CMK (cell line): ENCODE measurements at regions not wholly inside any gene's neighbourhood (a gene's known extent, or its start where the extent isn't known, plus 50 kb on each side); places are given as distances from the start of the nearest gene placed in this dataset.

ENCODE experiments used
- DNase-seq: peaks from one replicate; pipeline ENCODE4 v3.0.0-alpha.2; 2010; ENCODE audit warnings: low read depth

DNA sequence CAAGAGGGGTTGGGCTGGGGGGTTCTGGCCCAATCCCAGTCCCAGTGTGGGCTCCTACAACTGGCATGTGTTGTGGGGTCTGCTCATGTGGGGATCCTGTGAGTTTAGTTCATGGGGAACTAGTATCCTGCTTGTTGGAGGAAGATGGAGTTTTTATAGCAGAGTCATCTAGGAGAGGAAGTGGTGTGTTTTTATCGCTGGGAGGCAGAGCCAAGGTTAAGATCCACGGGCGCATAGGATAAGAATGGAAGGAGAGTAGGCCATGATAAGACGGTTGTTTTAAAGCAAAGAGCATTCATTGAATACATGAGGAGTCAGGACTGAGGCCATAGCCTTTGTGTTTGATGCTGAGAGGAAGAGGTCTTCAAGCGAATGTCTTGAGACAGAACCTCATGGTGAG is 211.6 kb upstream of the COBL start:
- no peak for DNase-seq

DNA sequence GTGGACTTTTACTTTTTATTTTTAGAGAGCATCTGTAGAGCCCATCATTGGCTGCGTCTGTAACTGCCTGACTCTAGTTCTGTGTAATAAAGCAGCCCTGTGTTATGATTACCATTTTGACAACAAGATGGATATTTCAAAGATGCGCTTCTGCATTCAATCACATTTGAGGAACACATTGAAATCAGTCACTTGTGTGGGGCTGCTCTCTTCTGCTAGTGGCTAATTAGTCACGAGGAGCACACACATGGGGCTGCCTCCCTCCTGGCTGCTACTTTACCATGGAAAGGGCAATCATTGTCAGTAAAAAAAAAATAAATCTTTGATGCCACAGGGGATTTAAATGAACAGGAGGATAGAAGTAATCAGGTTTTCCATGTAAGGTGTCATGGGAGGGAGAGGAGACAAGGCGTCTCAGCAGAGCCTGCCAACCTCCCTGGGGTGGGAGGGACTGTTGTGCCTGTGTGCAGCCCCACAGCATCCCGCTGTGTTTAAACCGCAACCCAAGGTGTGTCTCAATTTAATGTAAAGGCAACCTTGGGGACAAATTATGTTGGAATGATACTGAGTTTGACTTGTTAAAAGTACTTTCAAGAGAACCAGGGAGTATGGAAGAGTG is 205.2 kb upstream of the COBL start:
- no peak for DNase-seq

DNA sequence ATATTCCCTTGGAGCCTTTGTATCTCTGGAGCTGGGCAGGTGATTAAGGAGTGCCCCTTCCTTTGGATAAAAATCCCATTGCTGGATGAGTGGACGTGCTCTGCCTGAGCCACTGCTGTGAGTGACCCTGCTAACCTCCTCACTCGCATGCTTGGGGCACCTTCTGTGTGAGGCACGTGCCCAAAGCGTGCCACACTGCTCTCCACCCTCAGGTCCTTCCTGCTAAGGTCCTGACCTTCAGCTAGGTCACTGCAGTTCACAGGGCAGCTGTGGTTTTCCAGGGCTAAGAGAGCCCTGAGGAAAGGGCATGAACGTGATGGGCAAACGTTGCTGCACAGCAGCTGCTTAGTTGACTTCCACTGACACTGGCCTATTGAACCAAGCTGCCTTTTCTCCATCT is 204.4 kb upstream of the COBL start:
- no peak for DNase-seq

DNA sequence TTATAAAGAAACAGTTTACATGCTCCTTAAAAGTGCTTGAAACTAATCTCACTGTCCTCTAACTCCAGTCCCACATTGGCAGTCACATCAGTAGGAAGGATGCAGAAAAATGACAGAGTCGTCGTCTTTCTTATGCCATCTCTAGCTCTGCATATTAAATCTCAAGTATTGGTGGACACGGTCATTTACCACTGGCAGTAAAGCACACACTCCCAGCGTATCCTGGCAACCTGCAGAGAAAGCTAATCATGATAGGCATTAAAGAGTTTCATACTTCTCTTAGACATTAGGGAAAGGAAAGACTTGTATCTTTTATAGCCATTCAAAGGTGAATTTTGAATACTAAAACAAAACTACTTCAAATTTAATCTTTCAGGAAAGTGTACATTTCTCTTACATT is 202.0 kb upstream of the COBL start:
- no peak for DNase-seq

DNA sequence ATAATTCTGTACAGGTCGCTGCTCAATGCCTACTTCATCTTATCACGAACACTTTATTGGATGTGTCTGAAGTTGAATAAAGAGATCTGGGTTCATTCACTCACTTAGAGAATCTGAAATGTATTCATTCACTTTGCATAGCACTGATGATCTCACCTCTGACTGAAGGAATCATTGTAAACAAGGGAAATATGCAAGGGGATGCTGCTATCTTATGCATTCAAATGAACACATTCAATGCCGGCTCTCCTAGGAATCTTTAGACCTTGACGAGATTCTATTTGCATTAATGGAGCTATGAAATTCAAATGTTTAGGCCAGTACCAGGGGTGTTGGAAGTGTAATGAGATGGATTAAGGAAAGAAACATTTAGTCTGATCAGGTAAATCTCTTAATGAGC is 200.6 kb upstream of the COBL start:
- no peak for DNase-seq

DNA sequence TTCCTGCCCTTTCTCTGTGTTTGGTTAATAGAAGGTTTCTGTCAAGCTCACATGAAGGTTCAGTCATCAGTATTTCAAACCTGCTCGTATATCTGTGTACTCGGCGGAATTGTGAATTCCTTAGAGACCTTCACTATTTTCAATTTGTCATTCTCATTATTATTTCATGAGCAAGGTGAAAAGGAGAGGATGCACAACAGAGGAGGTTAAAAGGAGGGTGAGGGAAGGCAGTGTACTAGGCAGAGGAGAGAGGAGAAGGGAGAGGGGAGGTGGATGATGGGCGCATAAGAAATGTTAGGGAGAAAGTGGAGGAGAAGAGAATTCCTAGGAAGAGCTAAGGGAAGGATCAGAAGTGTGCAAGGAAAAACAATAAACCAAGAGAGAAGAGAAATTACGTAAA is 185.0 kb upstream of the COBL start:
- DNase-seq = no peak

DNA sequence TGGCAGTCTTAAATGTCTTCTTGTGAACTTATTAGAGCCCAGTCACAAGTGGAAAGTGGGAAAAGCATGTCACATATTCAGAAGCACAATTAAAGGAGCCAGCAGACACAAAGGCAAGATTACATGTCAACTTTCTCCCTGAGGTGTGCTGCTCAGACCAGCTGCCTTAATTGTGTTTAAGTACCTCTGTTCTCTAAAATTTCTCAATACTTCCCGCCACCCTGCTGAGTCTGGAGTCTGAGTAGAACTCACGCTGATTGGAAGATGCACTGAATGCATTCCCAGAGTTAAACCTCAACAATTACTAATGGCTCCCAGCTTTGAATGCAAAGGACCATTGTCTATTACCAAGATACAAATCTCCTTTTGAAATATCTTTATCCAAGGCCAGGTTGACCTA is 166.4 kb upstream of the COBL start:
- no peak for DNase-seq

DNA sequence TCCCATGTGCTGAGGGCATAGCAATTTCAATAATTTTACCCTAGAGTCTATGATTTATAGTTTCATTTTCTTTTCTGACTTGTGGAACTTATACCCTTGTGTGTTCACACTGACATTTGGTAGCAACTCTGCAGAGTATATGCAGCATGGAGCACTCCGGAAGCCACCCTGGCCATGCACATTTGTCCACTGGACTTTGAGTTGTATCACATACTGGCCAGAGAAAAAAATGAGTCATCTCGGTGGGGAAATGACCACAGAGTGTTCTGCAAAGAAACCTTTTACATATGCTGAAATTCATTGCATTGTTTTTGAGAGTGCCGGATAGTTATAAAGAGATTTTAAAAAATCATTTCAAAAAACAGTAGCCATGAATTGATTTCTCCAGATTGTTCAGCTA is 164.8 kb upstream of the COBL start:
- no peak for DNase-seq

DNA sequence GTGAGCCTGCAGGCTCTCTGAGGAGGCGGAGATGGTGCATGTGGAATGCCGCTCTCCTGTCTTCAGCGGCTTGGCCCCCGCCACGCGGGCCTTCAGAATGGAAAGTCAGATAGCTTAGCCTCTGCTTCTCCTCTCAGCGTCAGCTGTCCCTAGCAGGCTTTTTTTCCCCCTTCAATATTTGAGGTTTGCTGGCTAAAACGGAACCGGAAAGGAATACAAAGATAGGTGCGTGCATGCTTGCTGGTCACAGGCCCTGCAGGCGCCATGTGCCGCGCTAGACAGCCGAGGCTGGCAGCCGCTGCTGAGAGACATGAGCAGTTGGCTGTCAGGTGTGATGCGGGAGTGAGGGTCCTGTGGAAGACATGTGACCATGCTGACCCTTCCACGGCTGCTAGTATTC is 161.2 kb upstream of the COBL start:
- no peak for DNase-seq

DNA sequence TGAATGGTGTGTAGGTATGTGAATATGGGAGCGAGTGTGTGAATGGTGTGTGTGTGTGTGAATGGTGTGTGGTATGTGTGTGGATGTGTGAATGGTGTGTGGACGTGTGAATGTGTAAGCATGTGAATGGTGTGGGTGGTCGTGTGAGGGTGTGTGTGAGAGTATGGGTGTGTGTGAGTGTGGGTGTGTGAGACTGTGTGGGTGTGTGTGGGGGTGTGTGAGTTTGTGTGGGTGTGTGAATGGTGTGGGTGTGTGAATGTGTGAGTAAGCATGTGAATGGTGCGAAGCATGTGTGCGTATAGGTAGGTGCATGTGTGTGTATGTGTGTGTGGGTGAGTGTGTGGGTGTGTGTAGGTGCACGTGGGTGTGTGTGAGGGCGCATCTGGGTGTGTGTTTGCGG is 160.7 kb upstream of the COBL start:
- no peak for DNase-seq

DNA sequence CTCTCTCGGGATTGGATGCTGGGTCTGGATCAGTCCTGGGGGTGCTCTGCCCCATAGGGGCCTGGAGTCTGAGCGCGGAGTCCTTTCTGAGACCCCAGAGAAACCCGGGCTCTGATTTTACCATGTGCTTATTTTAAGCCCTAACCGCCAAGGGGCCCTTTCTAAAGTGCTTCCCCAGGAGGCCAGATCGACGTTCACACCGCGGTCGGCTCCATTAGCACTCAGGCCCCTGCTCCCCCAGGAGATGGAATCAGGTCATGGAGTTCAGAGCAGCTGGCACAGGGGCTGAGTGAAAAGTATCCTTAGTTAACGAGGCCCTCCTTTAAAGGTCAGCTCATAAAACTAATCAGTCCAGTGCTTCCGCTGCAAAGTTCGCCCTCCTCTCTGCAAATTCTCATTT is 159.4 kb upstream of the COBL start:
- no peak for DNase-seq

DNA sequence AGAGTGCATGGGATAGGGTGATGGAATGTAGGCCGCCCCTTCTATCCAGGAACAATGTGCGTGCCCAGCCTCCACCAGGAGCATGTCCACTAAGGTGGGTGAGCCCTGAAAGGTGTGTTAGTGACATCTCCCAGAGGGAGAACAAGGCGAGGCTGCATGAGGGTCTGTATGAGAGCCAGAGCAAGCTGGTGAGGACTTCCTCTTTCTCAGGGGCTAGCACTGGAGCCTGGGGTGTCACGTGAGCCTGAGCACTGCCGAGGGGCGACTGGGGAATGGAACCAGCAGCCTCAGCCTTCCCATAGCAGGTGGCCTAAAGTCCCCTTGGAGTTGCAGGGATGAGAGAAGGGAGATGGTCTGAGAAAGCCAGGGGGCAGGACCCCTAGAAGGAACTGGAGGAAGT is 156.3 kb upstream of the COBL start:
- DNase-seq = no peak

DNA sequence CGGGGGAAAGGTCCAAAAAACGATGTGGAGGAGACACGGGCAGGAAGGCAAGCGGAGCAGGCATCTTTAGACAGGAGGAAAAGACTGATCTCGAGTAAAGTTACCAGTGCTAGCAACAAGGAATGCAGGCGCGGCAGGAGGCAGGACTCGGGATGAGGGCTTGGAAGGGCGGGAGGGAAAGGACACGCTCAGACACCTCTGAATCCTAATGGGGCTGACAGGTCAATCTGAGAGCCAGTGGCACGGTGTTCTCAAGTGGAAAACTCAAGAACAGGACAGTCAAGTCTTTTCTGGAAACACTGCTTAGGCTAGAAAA is 155.3 kb upstream of the COBL start:
- DNase-seq = no peak

DNA sequence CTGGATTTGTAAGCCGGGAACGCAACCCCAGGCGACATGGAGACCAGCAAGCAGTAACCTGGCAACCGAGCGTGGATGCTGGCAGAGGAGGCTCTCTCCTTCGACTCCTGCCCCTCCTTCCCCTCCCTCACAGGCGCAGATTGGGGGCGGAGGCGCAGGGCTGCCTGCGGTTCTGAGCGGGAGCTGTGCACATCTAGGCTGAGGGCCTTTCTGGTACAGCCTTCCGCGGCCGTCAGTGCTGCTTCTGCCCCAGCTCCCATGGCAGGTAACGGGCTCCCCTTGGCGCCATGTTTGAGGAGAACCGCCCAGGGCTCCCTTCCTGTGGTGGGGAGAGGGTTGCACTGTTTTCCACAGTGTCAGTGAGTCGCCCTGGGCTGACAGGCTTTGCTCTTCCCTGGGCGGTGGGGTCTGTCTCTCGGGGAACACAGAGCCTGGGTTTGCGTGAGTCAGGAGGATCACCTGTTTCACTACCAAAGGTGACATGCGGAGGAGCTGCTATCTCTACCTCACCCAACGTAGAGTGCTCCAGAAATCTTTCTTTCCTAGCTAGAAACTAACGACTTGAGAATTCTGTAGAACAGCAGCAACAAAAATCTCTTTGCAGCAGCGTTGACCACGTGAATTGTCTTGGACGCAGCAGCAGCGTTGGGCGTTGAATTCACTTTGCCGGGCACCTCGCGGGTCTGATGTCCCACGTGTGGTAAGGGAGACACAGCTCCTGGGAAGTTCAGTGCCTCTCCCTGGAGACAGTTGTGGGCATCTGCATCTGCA is 154.8 kb upstream of the COBL start:
- DNase-seq = no peak

DNA sequence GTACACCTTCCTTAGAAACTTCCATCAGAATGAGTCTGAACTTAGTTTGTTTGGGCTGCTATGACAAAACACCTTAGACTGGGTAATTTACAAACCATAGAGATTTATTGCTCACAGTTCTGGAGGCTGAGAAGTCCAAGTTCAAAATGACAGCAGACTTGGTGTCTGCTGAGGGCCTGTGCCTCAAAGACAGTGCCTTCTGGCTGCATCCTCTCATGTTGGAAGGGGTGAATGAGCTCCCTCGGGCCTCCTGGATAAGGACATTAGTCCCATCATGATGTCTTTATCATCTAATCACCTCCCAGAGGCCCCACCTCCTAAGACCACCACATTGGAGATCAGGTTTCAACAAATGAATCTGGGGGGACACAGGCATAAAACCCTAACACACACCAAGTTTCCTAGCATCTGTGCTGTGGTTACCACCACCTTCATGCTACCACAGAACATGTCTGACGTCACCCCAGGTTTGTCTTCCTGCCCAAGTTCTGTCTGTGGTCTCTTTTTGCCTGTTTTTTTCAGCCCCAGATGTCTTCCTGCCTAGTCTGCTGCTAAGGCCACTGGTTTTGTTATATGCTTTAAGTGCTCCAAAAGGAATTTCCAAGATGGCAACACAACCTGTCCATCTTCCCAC is 150.9 kb upstream of the COBL start:
- DNase-seq = no peak

DNA sequence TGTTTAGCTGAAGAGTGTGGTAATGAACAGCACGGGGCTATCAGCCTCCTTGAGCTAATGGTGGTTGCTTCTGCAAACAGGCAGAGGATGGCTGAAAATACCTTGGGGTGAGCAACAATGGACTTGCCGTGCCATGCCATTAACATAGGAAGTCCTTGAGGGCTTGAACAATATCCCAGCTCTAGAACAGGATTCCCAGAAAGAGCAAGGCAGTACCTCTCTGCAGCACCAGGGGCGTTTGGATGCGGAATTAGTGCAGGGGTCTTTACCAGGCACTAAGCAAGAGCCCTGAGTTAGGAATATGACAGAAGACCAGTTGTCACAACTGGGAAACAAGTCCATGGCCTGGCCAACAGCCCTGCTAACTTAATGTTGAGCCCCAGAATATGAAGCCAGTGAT is 143.2 kb upstream of the COBL start:
- no peak for DNase-seq

DNA sequence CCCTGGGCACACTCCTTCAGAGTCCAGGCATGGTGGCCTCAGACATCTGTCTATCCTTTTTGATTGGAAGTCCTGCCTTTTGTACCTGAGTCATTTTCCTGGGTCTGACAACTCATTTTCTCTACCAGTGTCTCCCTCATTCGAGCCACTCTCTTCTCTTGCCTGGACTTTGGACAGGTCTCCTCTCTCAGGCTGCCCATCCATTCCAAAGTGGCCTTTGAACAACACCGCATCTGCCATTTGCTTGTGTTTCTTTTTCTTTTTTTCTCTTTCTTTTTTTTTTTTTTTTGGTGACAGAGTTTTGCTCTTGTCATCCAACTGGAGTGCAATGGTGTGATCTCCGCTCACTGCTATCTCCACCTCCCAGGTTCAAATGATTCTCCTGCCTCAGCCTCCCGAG is 142.1 kb upstream of the COBL start:
- DNase-seq = no peak

DNA sequence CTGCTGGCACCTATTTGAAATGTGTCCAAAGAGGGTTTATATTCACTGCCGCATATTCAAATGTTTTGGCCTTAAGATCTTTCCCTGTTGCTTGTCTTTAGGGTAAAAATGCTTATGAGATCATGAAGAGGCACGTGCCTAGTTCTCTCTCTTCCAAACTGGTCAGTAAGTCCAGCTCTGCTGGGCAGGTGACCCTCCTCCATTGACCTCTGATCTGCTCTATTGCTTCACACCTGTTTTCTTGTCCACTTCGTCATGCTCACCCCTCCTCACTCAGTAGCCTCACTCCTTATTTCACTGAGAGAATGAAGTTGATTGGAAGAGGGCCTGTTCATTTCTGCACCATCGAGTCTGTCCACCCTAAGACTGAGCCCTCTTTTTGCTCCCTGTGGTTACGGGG is 140.5 kb upstream of the COBL start:
- DNase-seq = no peak

DNA sequence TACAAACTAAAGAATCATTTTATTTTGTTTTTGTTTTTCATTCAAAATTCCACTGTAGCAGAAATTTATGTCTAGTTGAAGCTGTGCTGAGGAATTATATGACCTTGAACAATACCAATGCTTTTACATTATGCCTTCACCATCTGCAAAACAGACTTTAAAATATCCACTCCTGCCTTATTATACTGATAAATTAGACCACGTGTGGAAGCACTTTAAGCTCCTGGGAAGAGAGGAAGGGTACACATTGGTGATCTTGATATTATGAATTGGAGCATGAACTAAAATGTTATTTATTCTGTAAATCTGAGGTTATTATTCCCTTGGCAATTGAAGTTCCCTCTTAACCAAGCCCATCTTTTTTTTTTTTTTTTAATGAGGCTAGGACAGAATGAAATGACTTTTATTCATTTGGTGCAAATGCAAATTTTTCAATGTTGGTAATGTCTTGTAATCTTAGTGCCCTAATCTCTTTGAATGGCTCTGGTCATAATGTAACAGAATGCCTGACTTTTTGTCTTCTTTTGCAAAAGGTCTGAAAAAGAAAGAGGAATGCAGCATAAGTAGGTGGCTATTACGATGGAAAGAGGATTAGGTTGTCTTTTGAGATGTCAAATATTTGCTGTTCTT is 139.9 kb upstream of the COBL start:
- no peak for DNase-seq

DNA sequence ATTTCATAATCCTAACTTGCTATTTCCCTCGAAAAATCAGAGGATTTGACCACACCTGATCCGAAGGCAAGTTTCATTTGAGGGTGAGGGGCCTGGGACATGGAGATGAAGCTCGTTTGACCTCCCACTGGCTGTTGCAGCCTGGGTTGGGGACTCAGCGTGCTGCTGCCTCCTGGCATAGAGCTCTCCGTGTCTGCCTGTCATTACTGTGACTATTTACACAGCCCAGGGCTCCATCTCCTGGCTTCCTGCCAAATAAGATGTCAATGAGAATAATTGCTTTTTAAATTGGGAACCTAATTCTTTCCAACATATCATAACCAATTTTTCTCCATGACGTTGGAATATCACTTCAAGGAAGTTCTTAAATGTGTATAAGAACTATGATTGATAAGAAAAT is 139.3 kb upstream of the COBL start:
- DNase-seq = no peak

DNA sequence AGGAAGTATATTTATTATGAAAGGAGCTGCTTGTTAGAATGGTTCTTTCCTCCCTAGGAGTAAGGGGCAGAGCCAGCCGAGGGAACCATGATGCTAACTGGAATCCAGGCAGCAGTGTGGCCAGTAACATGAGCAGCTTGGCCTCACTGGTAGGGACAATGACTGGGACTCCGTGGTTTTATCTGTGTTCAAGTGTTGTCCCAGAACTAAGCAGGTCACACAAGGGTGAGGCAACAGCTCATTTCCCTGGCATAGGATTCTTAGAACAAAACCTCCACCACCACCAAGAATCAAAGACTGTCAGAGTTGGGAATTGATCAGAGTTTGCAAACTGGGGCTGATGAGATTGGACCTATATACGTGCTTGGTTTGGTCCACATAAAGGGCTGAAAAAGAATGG is 138.9 kb upstream of the COBL start:
- DNase-seq = no peak

DNA sequence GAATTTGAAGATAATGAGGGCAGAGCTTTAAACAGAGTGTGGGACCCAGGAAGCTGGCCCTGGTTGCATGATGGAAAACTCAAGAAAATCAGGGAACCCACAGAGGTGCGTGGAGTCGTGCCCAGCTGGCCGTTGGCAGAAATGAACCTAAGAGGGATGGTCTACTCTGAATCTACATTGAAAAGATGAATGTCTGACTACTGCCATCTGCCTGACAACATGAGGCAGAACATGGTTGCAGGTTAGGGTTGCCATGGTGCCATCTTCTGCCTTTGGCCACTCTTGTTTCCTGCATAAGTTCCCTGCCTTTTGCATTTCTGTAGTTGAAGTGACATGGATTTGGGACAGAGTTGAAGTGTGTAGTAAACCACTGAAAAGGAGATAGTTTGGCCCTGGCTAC is 138.5 kb upstream of the COBL start:
- no peak for DNase-seq

DNA sequence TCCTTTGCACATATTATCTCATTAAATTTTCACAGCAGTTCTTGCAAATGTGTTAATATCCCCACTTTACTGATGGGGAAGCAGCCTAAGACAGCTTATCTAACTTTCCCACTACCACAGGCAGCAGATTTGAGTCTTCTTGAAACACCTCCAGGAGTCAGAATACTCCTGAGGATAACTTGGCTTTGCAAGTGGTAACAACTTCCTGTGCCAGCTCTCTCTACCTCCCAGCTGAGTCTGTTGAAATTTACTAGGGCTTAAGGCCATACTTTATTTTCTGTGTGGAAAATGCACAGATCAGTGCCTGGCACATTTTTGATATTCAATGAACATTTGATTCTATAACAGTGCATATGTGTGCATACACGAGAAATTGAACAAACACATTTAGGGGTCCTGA is 136.1 kb upstream of the COBL start:
- DNase-seq = no peak
